ENCODE measurements at regions not wholly inside any gene's neighbourhood (a gene's known extent, or its start where the extent isn't known, plus 50 kb on each side); places are given as distances from the start of the nearest gene placed in this dataset.

- Histone ChIP-seq H3K36me3 (no peaks in the 10 kb centered on the region), H3K9me3 (peaks cover 0 to 4% of the 10 kb centered on the region in 2 donors), H3K27ac (no peak overlapping the region), H3K4me3 (no peak overlapping the region), H3K27me3 (no peaks in the 10 kb centered on the region), H3K4me1 (no peaks in the 10 kb centered on the region)
- DNase-seq (no peak), ATAC-seq (no peak)
- no peak for TF ChIP-seq CTCF (IDR thresholded peaks at IDR 0.05)
- intact Hi-C loops (cut with DNase I): no loop called here
Measured at GRCh38 chr9:79176014-79176697, 395.6 kb upstream of the TLE4 start.

GRCh38 chr9:79184831-79185230 lies 386.9 kb upstream of the TLE4 start:
- H3K4me3 ChIP-seq: no peak overlapping the region
- no peak for ATAC-seq
- intact Hi-C loops (cut with DNase I): no loop called here
- H3K36me3 ChIP-seq: no peaks in the 10 kb centered on the region
- H3K27me3 ChIP-seq: no peaks in the 10 kb centered on the region
- H3K4me1 ChIP-seq: no peaks in the 10 kb centered on the region
- no peak for DNase-seq
- H3K9me3 ChIP-seq: peaks cover 0 to 4% of the 10 kb centered on the region in 2 donors
- no peak for TF ChIP-seq CTCF (IDR thresholded peaks at IDR 0.05)
- no peak overlapping the region for H3K27ac ChIP-seq

- Histone ChIP-seq H3K27me3 (no peaks in the 10 kb centered on the region), H3K4me1 (no peaks in the 10 kb centered on the region), H3K36me3 (no peaks in the 10 kb centered on the region), H3K27ac (no peak overlapping the region), H3K9me3 (peaks cover 0 to 4% of the 10 kb centered on the region in 2 donors), H3K4me3 (no peak overlapping the region)
- intact Hi-C loops (cut with DNase I): no loop called here
- ATAC-seq (no peak), DNase-seq (no peak)
- no peak for TF ChIP-seq CTCF (IDR thresholded peaks at IDR 0.05)
Measured at GRCh38 chr9:79185866-79186265, 385.9 kb upstream of the TLE4 start.

GRCh38 chr9:79189511-79189924 lies 382.2 kb upstream of the TLE4 start:
- TF ChIP-seq CTCF (IDR thresholded peaks at IDR 0.05): no peak
- Histone ChIP-seq H3K27me3 (no peaks in the 10 kb centered on the region), H3K4me3 (no peak overlapping the region), H3K9me3 (no peaks in the 10 kb centered on the region), H3K36me3 (no peaks in the 10 kb centered on the region), H3K27ac (no peak overlapping the region), H3K4me1 (no peaks in the 10 kb centered on the region)
- ATAC-seq (no peak), DNase-seq (no peak)
- intact Hi-C loops (cut with DNase I): no loop called here

- Histone ChIP-seq H3K9me3 (no peaks in the 10 kb centered on the region), H3K4me3 (no peak overlapping the region), H3K36me3 (no peaks in the 10 kb centered on the region), H3K27me3 (no peaks in the 10 kb centered on the region), H3K4me1 (no peaks in the 10 kb centered on the region), H3K27ac (no peak overlapping the region)
- no peak for TF ChIP-seq CTCF (IDR thresholded peaks at IDR 0.05)
- no peak for DNase-seq
- no peak for ATAC-seq
- intact Hi-C loops (cut with DNase I): no loop called here
Measured at GRCh38 chr9:79193001-79193400, 378.8 kb upstream of the TLE4 start.

Data from left lung (tissue), 4 donors.